H9 (cell line): ENCODE measurements at regions not wholly inside any gene's neighbourhood (a gene's known extent, or its start where the extent isn't known, plus 50 kb on each side); places are given as distances from the start of the nearest gene placed in this dataset.

Experiments
- DNase-seq: peaks from one replicate; pipeline ENCODE4 v3.0.0-alpha.2; 2017
- H2AFZ ChIP-seq: one replicate; pipeline ENCODE4 v1.6.1; 2013; ENCODE audit warnings: mild to moderate bottlenecking, low read length, control low read depth, moderate library complexity
- H2AK5ac ChIP-seq: 2 replicates; pipeline ENCODE4 v1.6.1; 2013; ENCODE audit warnings: low read length, control low read depth, mixed read lengths; ENCODE audit not compliant: insufficient read length
- H2BK120ac ChIP-seq: one replicate; pipeline ENCODE4 v1.6.1; 2013; ENCODE audit warnings: low read depth, mild to moderate bottlenecking, low read length, control low read depth, inconsistent platforms; ENCODE audit not compliant: poor library complexity, severe bottlenecking
- H2BK12ac ChIP-seq: 2 replicates; pipeline ENCODE4 v1.6.1; 2013; ENCODE audit warnings: low read length, control low read depth, mixed read lengths, low read depth; ENCODE audit not compliant: insufficient read length
- H2BK15ac ChIP-seq: 2 replicates; pipeline ENCODE4 v1.6.1; 2013; ENCODE audit warnings: low read depth, low read length, control low read depth
- H2BK20ac ChIP-seq: one replicate; pipeline ENCODE4 v1.6.1; 2013; ENCODE audit warnings: low read depth, mild to moderate bottlenecking, low read length, control low read depth, inconsistent platforms; ENCODE audit not compliant: poor library complexity, severe bottlenecking
- H2BK5ac ChIP-seq: 2 replicates; pipeline ENCODE4 v1.6.1; 2013; ENCODE audit warnings: low read length, control low read depth, mixed read lengths; ENCODE audit not compliant: insufficient read length
- H3K14ac ChIP-seq: 2 replicates; pipeline ENCODE4 v1.6.1; 2013; ENCODE audit warnings: low read length, control low read depth; ENCODE audit not compliant: insufficient read depth
- H3K18ac ChIP-seq: 2 replicates; pipeline ENCODE4 v1.6.1; 2013; ENCODE audit warnings: low read depth, mild to moderate bottlenecking, mixed read lengths, low read length, control low read depth; ENCODE audit not compliant: insufficient read length
- H3K23ac ChIP-seq: 2 replicates; pipeline ENCODE4 v1.6.1; 2013; ENCODE audit warnings: low read length, control low read depth, mixed read lengths, low read depth; ENCODE audit not compliant: insufficient read length
- H3K23me2 ChIP-seq: 2 replicates; pipeline ENCODE4 v1.6.1; 2013; ENCODE audit warnings: low read depth, mild to moderate bottlenecking, mixed read lengths, low read length, control low read depth; ENCODE audit not compliant: insufficient read length, poor library complexity, severe bottlenecking
- H3K27ac ChIP-seq: 2 replicates; pipeline ENCODE4 v1.5.1; 2013; ENCODE audit warnings: low read length, control low read depth, mixed read lengths, low read depth; ENCODE audit not compliant: insufficient read length
- H3K27me3 ChIP-seq: 2 replicates; pipeline ENCODE4 v1.6.1; 2013; ENCODE audit warnings: low read length, control low read depth, inconsistent platforms; ENCODE audit not compliant: insufficient read depth
- H3K4ac ChIP-seq: 2 replicates; pipeline ENCODE4 v1.6.1; 2013; ENCODE audit warnings: low read depth, mild to moderate bottlenecking, control low read depth, inconsistent platforms, low read length, moderate library complexity
- H3K4me1 ChIP-seq: 2 replicates; pipeline ENCODE4 v1.6.1; 2013; ENCODE audit warnings: low read length, control low read depth, inconsistent platforms; ENCODE audit not compliant: insufficient read depth
- H3K4me2 ChIP-seq: 2 replicates; pipeline ENCODE4 v1.6.1; 2013; ENCODE audit warnings: low read length, control low read depth, mixed read lengths; ENCODE audit not compliant: insufficient read length, insufficient read depth
- H3K56ac ChIP-seq: 2 replicates; pipeline ENCODE4 v1.6.1; 2013; ENCODE audit warnings: low read depth, mild to moderate bottlenecking, mixed read lengths, low read length, control low read depth; ENCODE audit not compliant: insufficient read length
- H3K79me1 ChIP-seq: 2 replicates; pipeline ENCODE4 v1.6.1; 2013; ENCODE audit warnings: low read depth, mild to moderate bottlenecking, moderate library complexity, low read length, control low read depth, inconsistent platforms; ENCODE audit not compliant: insufficient read depth, poor library complexity, severe bottlenecking
- H3K79me2 ChIP-seq: 2 replicates; pipeline ENCODE4 v1.6.1; 2013; ENCODE audit warnings: low read length, control low read depth, inconsistent platforms; ENCODE audit not compliant: insufficient read depth
- H3K9ac ChIP-seq: 2 replicates; pipeline ENCODE4 v1.6.1; 2013; ENCODE audit warnings: low read length, control low read depth, mixed read lengths; ENCODE audit not compliant: insufficient read length; ENCODE audit errors: extremely low read depth
- H3K9me3 ChIP-seq: one replicate; pipeline ENCODE4 v1.6.1; 2013; ENCODE audit warnings: low read depth, low read length, inconsistent platforms; ENCODE audit not compliant: control insufficient read depth
- H3T11ph ChIP-seq: one replicate; pipeline ENCODE4 v1.6.1; 2013; ENCODE audit warnings: mild to moderate bottlenecking, low read length, control low read depth, inconsistent platforms
- H4K20me1 ChIP-seq: one replicate; pipeline ENCODE4 v1.6.1; 2013; ENCODE audit not compliant: control insufficient read depth, insufficient read length, insufficient read depth
- H4K5ac ChIP-seq: 2 replicates; pipeline ENCODE4 v1.6.1; 2013; ENCODE audit warnings: low read depth, mild to moderate bottlenecking, mixed read lengths, low read length, control low read depth; ENCODE audit not compliant: insufficient read length
- H4K8ac ChIP-seq: replicated peaks from 2 replicates; pipeline ENCODE4 v1.6.1; 2013; ENCODE audit warnings: low read length, control low read depth, mixed read lengths, low read depth; ENCODE audit not compliant: insufficient read length
- H4K91ac ChIP-seq: 2 replicates; pipeline ENCODE4 v1.6.1; 2013; ENCODE audit warnings: low read depth, mild to moderate bottlenecking, moderate library complexity, mixed read lengths, low read length, control low read depth; ENCODE audit not compliant: insufficient read length
- H3K27ac Mint-ChIP-seq, 3 experiments: 2 replicates in 2 of 3; 3 replicates in 1 of 3; pipeline ENCODE4 v1.8.0; 2020 to 2021; ENCODE audit warnings: mixed read lengths in 3 of 3, mild to moderate bottlenecking in 1 of 3, moderate library complexity in 1 of 3
- H3K27me3 Mint-ChIP-seq: 2 replicates; pipeline ENCODE4 v1.8.0; 2021; ENCODE audit warnings: low read depth, mild to moderate bottlenecking, moderate library complexity, mixed read lengths
- H3K36me3 Mint-ChIP-seq, 3 experiments: 2 replicates in 2 of 3; 3 replicates in 1 of 3; pipeline ENCODE4 v1.8.0; 2020 to 2021; ENCODE audit warnings: low read depth in 3 of 3, mixed read lengths in 3 of 3; ENCODE audit not compliant: insufficient read depth in 1 of 3
- H3K4me1 Mint-ChIP-seq, 2 experiments: 2 replicates each; pipeline ENCODE4 v1.8.0; 2020; ENCODE audit warnings: mixed read lengths in 2 of 2
- H3K4me3 Mint-ChIP-seq, 2 experiments: 2 replicates in 1 of 2; 3 replicates in 1 of 2; pipeline ENCODE4 v1.8.0; 2020 to 2021; ENCODE audit warnings: mild to moderate bottlenecking in 2 of 2, mixed read lengths in 2 of 2, moderate library complexity in 1 of 2
- H3K9me3 Mint-ChIP-seq, 2 experiments: 2 replicates in 1 of 2; 3 replicates in 1 of 2; pipeline ENCODE4 v1.8.0; 2020; ENCODE audit warnings: mild to moderate bottlenecking in 2 of 2, mixed read lengths in 2 of 2, moderate library complexity in 1 of 2
- CTCF ChIP-seq: fragments of 200-600 bp; sonication (generic); conservative IDR thresholded peaks from 3 replicates; pipeline ENCODE4 v1.8.0; 2021; ENCODE audit warnings: antibody characterized with exemption, mild to moderate bottlenecking
- WGBS: extraction: QIAGEN DNeasy Blood & Tissue Kit; methylation state at CpG from one replicate; pipeline ENCODE4 v1.1.7; 2013; ENCODE audit warnings: missing lambda C conversion rate, low lambda C conversion rate, mixed read lengths; ENCODE audit not compliant: insufficient read length; ENCODE audit errors: extremely low coverage; 5-methylcytosine and 5-hydroxymethylcytosine counted together

- Histone ChIP-seq H3K27me3 (no peaks in the 10 kb centered on the region), H3K23me2 (no peaks in the 10 kb centered on the region), H2BK12ac (no peak overlapping the region), H3K56ac (no peak overlapping the region), H2BK5ac (no peak overlapping the region), H3K4me2 (no peak overlapping the region), H2AK5ac (no peak overlapping the region), H3T11ph (no peak overlapping the region), H3K9ac (no peak overlapping the region), H3K27ac (no peak overlapping the region), H4K20me1 (no peaks in the 10 kb centered on the region), H3K4ac (no peak overlapping the region), H3K9me3 (no peaks in the 10 kb centered on the region), H3K79me2 (no peaks in the 10 kb centered on the region), H2BK20ac (no peak overlapping the region), H4K8ac (no peak overlapping the region), H3K4me1 (no peaks in the 10 kb centered on the region), H2BK15ac (no peak overlapping the region), H3K23ac (no peak overlapping the region), H2BK120ac (no peak overlapping the region), H3K18ac (no peak overlapping the region), H4K5ac (no peak overlapping the region), H4K91ac (no peak overlapping the region), H3K14ac (no peak overlapping the region), H2AFZ (no peak overlapping the region), H3K79me1 (no peaks in the 10 kb centered on the region)
- H3K27me3 Mint-ChIP-seq, result no peaks in the 10 kb centered on the region; the same call in 1 of the 2 replicates
- peaks cover 3 to 19% (median 12%) of the 10 kb centered on the region in 3 experiments; a peak in 6 of 7 replicates for H3K36me3 Mint-ChIP-seq
- no peaks in the 10 kb centered on the region for H3K4me1 Mint-ChIP-seq
- TF ChIP-seq CTCF, result no peak
- no peak for DNase-seq
- H3K4me3 Mint-ChIP-seq, result no peak overlapping the region
- H3K9me3 Mint-ChIP-seq, result peaks cover 17 to 18% of the 10 kb centered on the region in 2 experiments
- no peak overlapping the region for H3K27ac Mint-ChIP-seq
- no CpG with 5 or more reads among the region's 3 CpGs for WGBS
These were observed 137.6 kb upstream of the CMC1 start for GRCh38 chr3:28103861-28104260.
